SK-N-SH (cell line): ENCODE measurements at regions not wholly inside any gene's neighbourhood (a gene's known extent, or its start where the extent isn't known, plus 50 kb on each side); places are given as distances from the start of the nearest gene placed in this dataset.
A peak's percentile ranks its signal among the peaks of the same experiment; 100 is the strongest.

Experiments used
- CTCF ChIA-PET: fragments of 300-600, 350-600 bp; formaldehyde crosslinking; extraction: SDS; loops from one replicate; lab custom pipeline; 2021; lab: Yijun Ruan, JAX
- POLR2A ChIA-PET: fragments of 350-600 bp; sonication (Branson Sonifier 250); formaldehyde crosslinking; extraction: SDS; loops from one replicate; lab custom pipeline; 2020; ENCODE audit warnings: antibody characterized with exemption, inconsistent platforms; lab: Yijun Ruan, JAX
- DNase-seq: peaks from one replicate; pipeline ENCODE4 v3.0.0; 2012
- H2AFZ ChIP-seq: fragments of 200-600 bp; sonication (generic); 2 replicates; pipeline ENCODE4 v1.8.1; 2016; ENCODE audit warnings: antibody characterized with exemption, mild to moderate bottlenecking, low read depth
- H3F3A ChIP-seq: fragments of 200-600 bp; sonication (generic); replicated peaks from 2 replicates; pipeline ENCODE3; 2016; ENCODE audit warnings: antibody characterized with exemption, mild to moderate bottlenecking; ENCODE audit not compliant: insufficient read depth
- H3K27ac ChIP-seq, 2 experiments: fragments of 200-500 bp in 1 of 2; fragments of 200-600 bp in 1 of 2; sonication (Bioruptor generic) in 1 of 2; sonication (generic), shearing (Covaris generic) in 1 of 2; 2 replicates each; pipeline versions ENCODE4 v1.5.1 to v1.6.1; 2014 to 2016; ENCODE audit warnings: low read depth in 2 of 2, inconsistent platforms in 1 of 2, low read length in 1 of 2, mild to moderate bottlenecking in 1 of 2, mixed read lengths in 1 of 2
- H3K27me3 ChIP-seq: fragments of 200-600 bp; sonication (generic), shearing (Covaris generic); 2 replicates; pipeline ENCODE4 v1.6.1; 2016; ENCODE audit warnings: mixed run types; ENCODE audit not compliant: insufficient read depth
- H3K36me3 ChIP-seq, 2 experiments: fragments of 200-500 bp in 1 of 2; fragments of 200-600 bp in 1 of 2; sonication (Bioruptor generic) in 1 of 2; sonication (generic) in 1 of 2; replicated peaks in 1 of 2; 2 replicates each; pipeline versions ENCODE3 to v1.5.1; 2014 to 2016; ENCODE audit warnings: low read length in 1 of 2, mild to moderate bottlenecking in 1 of 2; ENCODE audit not compliant: insufficient read depth in 2 of 2, control insufficient read depth in 1 of 2
- H3K4me1 ChIP-seq, 2 experiments: fragments of 200-500 bp in 1 of 2; fragments of 200-600 bp in 1 of 2; sonication (Bioruptor generic) in 1 of 2; sonication (generic), shearing (Covaris generic) in 1 of 2; 2 replicates each; pipeline versions ENCODE4 v1.5.1 to v1.6.1; 2014 to 2016; ENCODE audit warnings: low read depth in 1 of 2, low read length in 1 of 2, mixed run types in 1 of 2; ENCODE audit not compliant: insufficient read depth in 2 of 2, control insufficient read depth in 1 of 2
- H3K4me2 ChIP-seq: fragments of 200-600 bp; sonication (generic), shearing (Covaris generic); 2 replicates; pipeline ENCODE4 v1.6.1; 2017; ENCODE audit warnings: mixed run types
- H3K4me3 ChIP-seq, 2 experiments: fragments of 200-500 bp in 1 of 2; fragments of 200-600 bp in 1 of 2; sonication (Bioruptor generic) in 1 of 2; sonication (generic), shearing (Covaris generic) in 1 of 2; 2 replicates each; pipeline versions ENCODE4 v1.5.1 to v1.8.1; 2014 to 2016; ENCODE audit warnings: low read depth in 2 of 2, inconsistent platforms in 1 of 2, low read length in 1 of 2, mild to moderate bottlenecking in 1 of 2, mixed read lengths in 1 of 2, moderate library complexity in 1 of 2
- H3K79me2 ChIP-seq: fragments of 200-600 bp; sonication (generic); 2 replicates; pipeline ENCODE4 v1.8.1; 2017; ENCODE audit warnings: mild to moderate bottlenecking; ENCODE audit not compliant: insufficient read depth
- H3K9ac ChIP-seq: fragments of 200-600 bp; sonication (generic); 2 replicates; pipeline ENCODE4 v1.6.1; 2017; ENCODE audit warnings: mixed run types
- H3K9me2 ChIP-seq: fragments of 200-600 bp; sonication (generic); 2 replicates; pipeline ENCODE4 v1.6.1; 2017; ENCODE audit warnings: mixed run types
- H3K9me3 ChIP-seq: fragments of 200-600 bp; sonication (generic); 2 replicates; pipeline ENCODE4 v1.6.1; 2017; ENCODE audit warnings: mixed run types, mild to moderate bottlenecking, moderate library complexity
- H4K20me1 ChIP-seq: fragments of 200-600 bp; sonication (generic); 2 replicates; pipeline ENCODE4 v1.6.1; 2017; ENCODE audit warnings: mild to moderate bottlenecking, mixed run types; ENCODE audit not compliant: insufficient read depth
- CHD2 ChIP-seq: fragments of 150-350 bp; IDR thresholded peaks from 2 replicates; pipeline ENCODE4 v1.6.1; 2018; ENCODE audit warnings: low read length; ENCODE audit not compliant: partially characterized antibody
- ELF1 ChIP-seq: IDR thresholded peaks from 2 replicates; pipeline ENCODE4 v1.4.0; 2012
- EP300 ChIP-seq, 2 experiments: IDR thresholded peaks; 2 replicates each; pipeline versions ENCODE4 v1.4.0 to v1.6.1; 2012; ENCODE audit warnings: borderline replicate concordance in 1 of 2, low read depth in 1 of 2, low read length in 1 of 2
- EZH2phosphoT487 ChIP-seq: fragments of 200-600 bp; sonication (generic); IDR thresholded peaks from 2 replicates; pipeline ENCODE4 v1.6.1; 2017; ENCODE audit warnings: low read depth, mixed run types, mild to moderate bottlenecking, antibody characterized with exemption, moderate library complexity, borderline replicate concordance
- FOSL2 ChIP-seq: IDR thresholded peaks from 2 replicates; pipeline ENCODE4 v1.4.0; 2012; ENCODE audit warnings: low read depth, mild to moderate bottlenecking, moderate library complexity, borderline replicate concordance
- FOXJ3 ChIP-seq: sonication (generic); formaldehyde crosslinking; IDR thresholded peaks from 2 replicates; pipeline ENCODE4 v1.5.1; 2020; ENCODE audit warnings: mild to moderate bottlenecking, missing genetic modification reagents
- GABPA ChIP-seq: IDR thresholded peaks from 2 replicates; pipeline ENCODE4 v1.4.0; 2012; ENCODE audit warnings: low read depth, mild to moderate bottlenecking
- GATA2 ChIP-seq: sonication (generic); formaldehyde crosslinking; IDR thresholded peaks from 2 replicates; pipeline ENCODE4 v1.5.0; 2020; ENCODE audit warnings: mild to moderate bottlenecking, missing genetic modification reagents
- MEF2A ChIP-seq: IDR thresholded peaks from 2 replicates; pipeline ENCODE4 v1.4.0; 2012; ENCODE audit warnings: low read depth, borderline replicate concordance
- MXI1 ChIP-seq: IDR thresholded peaks from 2 replicates; pipeline ENCODE4 v1.6.1; 2012; ENCODE audit warnings: mild to moderate bottlenecking, low read depth, low read length, improper control_type of control experiment
- NFIC ChIP-seq: IDR thresholded peaks from 2 replicates; pipeline ENCODE4 v1.4.0; 2012; ENCODE audit warnings: borderline replicate concordance
- PBX3 ChIP-seq: IDR thresholded peaks from 2 replicates; pipeline ENCODE4; 2012
- RCOR1 ChIP-seq: fragments of 150-350 bp; IDR thresholded peaks from 2 replicates; pipeline ENCODE4 v1.6.1; 2017; ENCODE audit warnings: antibody characterized with exemption, low read length
- RFX5 ChIP-seq: IDR thresholded peaks from 2 replicates; pipeline ENCODE4 v1.6.1; 2012; ENCODE audit warnings: mild to moderate bottlenecking, improper control_type of control experiment, low read length
- RXRA ChIP-seq: IDR thresholded peaks from 2 replicates; pipeline ENCODE4 v1.4.0; 2012; ENCODE audit warnings: low read depth, mild to moderate bottlenecking, borderline replicate concordance
- SIN3A ChIP-seq: IDR thresholded peaks from 2 replicates; pipeline ENCODE4 v1.6.1; 2012; ENCODE audit warnings: low read depth, mild to moderate bottlenecking, low read length, moderate library complexity, borderline replicate concordance
- TAF1 ChIP-seq: IDR thresholded peaks from 2 replicates; pipeline ENCODE4 v1.6.1; 2012; ENCODE audit warnings: low read depth, mild to moderate bottlenecking, low read length, moderate library complexity, borderline replicate concordance
- TCF12 ChIP-seq: IDR thresholded peaks from 2 replicates; pipeline ENCODE4 v1.4.0; 2012
- WGBS: methylation state at CpG from one replicate; pipeline ENCODE4 v1.1.6; 2017; ENCODE audit warnings: low lambda C conversion rate; 5-methylcytosine and 5-hydroxymethylcytosine counted together
- TF ChIP-seq, protein P1 (sequence below): IDR thresholded peaks from 2 replicates; pipeline ENCODE4 v1.4.0; 2012; ENCODE audit warnings: low read depth, borderline replicate concordance
- TF ChIP-seq, protein P2 (sequence below): IDR thresholded peaks from 2 replicates; pipeline ENCODE4 v1.6.1; 2012; ENCODE audit warnings: mild to moderate bottlenecking, low read depth, low read length, moderate library complexity
- TF ChIP-seq, protein P3 (sequence below): fragments of 150-350 bp; IDR thresholded peaks from 2 replicates; pipeline ENCODE4 v1.6.1; 2016; ENCODE audit warnings: mild to moderate bottlenecking, low read depth, low read length
- TF ChIP-seq, protein P4 (sequence below): IDR thresholded peaks from 2 replicates; pipeline ENCODE4 v1.4.0; 2012; ENCODE audit warnings: low read depth, borderline replicate concordance

- H3K27ac ChIP-seq = peak overlapping the region; percentile 66 to 99
- no peaks in the 10 kb centered on the region for H3K79me2 ChIP-seq
- H3F3A ChIP-seq = peaks cover 29% of the 10 kb centered on the region
- DNase-seq = peak; percentile 49
- peak overlapping the region; percentile 53; the same call in 1 of the 2 replicates for H2AFZ ChIP-seq
- H3K4me1 ChIP-seq = peaks cover 23 to 32% of the 10 kb centered on the region in 2 experiments
- H3K9me3 ChIP-seq = no peaks in the 10 kb centered on the region
- no peaks in the 10 kb centered on the region for H4K20me1 ChIP-seq
- ChIA-PET POLR2A (interaction anchor here (0.6 kb wide), 1 partner anchor 10 kb away, joined by 3 read pairs; no protein-coding TSS in a partner anchor), CTCF (interaction anchor here (0.6 to 1.9 kb wide), 5 partner anchors 12 to 910 kb away, joined by 3 to 4 read pairs (median 3); no protein-coding TSS in a partner anchor)
- peak overlapping the region; percentile 65 for H3K4me2 ChIP-seq
- H3K9me2 ChIP-seq = no peaks in the 10 kb centered on the region
- peak overlapping the region; percentile 73 for H3K9ac ChIP-seq
- no peaks in the 10 kb centered on the region for H3K36me3 ChIP-seq
- H3K4me3 ChIP-seq = peak overlapping the region; percentile 6 to 41; a peak in 3 of 4 replicates
- WGBS = 12% methylated on average over 12 of the region's 12 CpGs
- no peaks in the 10 kb centered on the region for H3K27me3 ChIP-seq
- TF ChIP-seq FOXJ3 (CRISPR knock-in tag) (no peak), MEF2A (peak; percentile 73), SIN3A (0 out of 2 replicates have a peak, but pooled peaks have one; percentile 64), EZH2phosphoT487 (no peak), TAF1 (no peak), GABPA (peak; percentile 49), FOSL2 (peak; percentile 92), PBX3 (peak; percentile 94), MXI1 (no peak), ELF1 (peak; percentile 67), CHD2 (no peak), NFIC (peak; percentile 95), RFX5 (no peak), RXRA (peak; percentile 84), GATA2 (CRISPR knock-in tag) (no peak), TCF12 (peak; percentile 96), EP300 (IDR thresholded peaks at IDR 0.05; ENCODE audit: borderline replicate concordance in 1 of 2, low read depth in 1 of 2, low read length in 1 of 2) (peak; percentile 52 to 94; a peak in 3 of 4 replicates), RCOR1 (peak; percentile 33; the same call in 1 of the 2 replicates)
- TF ChIP-seq, protein P1, sequence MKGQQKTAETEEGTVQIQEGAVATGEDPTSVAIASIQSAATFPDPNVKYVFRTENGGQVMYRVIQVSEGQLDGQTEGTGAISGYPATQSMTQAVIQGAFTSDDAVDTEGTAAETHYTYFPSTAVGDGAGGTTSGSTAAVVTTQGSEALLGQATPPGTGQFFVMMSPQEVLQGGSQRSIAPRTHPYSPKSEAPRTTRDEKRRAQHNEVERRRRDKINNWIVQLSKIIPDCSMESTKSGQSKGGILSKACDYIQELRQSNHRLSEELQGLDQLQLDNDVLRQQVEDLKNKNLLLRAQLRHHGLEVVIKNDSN = no peak
- TF ChIP-seq, protein P2, sequence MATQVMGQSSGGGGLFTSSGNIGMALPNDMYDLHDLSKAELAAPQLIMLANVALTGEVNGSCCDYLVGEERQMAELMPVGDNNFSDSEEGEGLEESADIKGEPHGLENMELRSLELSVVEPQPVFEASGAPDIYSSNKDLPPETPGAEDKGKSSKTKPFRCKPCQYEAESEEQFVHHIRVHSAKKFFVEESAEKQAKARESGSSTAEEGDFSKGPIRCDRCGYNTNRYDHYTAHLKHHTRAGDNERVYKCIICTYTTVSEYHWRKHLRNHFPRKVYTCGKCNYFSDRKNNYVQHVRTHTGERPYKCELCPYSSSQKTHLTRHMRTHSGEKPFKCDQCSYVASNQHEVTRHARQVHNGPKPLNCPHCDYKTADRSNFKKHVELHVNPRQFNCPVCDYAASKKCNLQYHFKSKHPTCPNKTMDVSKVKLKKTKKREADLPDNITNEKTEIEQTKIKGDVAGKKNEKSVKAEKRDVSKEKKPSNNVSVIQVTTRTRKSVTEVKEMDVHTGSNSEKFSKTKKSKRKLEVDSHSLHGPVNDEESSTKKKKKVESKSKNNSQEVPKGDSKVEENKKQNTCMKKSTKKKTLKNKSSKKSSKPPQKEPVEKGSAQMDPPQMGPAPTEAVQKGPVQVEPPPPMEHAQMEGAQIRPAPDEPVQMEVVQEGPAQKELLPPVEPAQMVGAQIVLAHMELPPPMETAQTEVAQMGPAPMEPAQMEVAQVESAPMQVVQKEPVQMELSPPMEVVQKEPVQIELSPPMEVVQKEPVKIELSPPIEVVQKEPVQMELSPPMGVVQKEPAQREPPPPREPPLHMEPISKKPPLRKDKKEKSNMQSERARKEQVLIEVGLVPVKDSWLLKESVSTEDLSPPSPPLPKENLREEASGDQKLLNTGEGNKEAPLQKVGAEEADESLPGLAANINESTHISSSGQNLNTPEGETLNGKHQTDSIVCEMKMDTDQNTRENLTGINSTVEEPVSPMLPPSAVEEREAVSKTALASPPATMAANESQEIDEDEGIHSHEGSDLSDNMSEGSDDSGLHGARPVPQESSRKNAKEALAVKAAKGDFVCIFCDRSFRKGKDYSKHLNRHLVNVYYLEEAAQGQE = peak; percentile 50; the same call in 1 of the 2 replicates
- TF ChIP-seq, protein P3, sequence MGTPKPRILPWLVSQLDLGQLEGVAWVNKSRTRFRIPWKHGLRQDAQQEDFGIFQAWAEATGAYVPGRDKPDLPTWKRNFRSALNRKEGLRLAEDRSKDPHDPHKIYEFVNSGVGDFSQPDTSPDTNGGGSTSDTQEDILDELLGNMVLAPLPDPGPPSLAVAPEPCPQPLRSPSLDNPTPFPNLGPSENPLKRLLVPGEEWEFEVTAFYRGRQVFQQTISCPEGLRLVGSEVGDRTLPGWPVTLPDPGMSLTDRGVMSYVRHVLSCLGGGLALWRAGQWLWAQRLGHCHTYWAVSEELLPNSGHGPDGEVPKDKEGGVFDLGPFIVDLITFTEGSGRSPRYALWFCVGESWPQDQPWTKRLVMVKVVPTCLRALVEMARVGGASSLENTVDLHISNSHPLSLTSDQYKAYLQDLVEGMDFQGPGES = no peak
- TF ChIP-seq, protein P4, sequence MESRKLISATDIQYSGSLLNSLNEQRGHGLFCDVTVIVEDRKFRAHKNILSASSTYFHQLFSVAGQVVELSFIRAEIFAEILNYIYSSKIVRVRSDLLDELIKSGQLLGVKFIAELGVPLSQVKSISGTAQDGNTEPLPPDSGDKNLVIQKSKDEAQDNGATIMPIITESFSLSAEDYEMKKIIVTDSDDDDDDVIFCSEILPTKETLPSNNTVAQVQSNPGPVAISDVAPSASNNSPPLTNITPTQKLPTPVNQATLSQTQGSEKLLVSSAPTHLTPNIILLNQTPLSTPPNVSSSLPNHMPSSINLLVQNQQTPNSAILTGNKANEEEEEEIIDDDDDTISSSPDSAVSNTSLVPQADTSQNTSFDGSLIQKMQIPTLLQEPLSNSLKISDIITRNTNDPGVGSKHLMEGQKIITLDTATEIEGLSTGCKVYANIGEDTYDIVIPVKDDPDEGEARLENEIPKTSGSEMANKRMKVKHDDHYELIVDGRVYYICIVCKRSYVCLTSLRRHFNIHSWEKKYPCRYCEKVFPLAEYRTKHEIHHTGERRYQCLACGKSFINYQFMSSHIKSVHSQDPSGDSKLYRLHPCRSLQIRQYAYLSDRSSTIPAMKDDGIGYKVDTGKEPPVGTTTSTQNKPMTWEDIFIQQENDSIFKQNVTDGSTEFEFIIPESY = peak; percentile 59; the same call in 1 of the 2 replicates
Measured at GRCh38 chr17:72338847-72339790, 218.3 kb downstream of the SOX9 start.
